ENCODE measurements at regions not wholly inside any gene's neighbourhood (a gene's known extent, or its start where the extent isn't known, plus 50 kb on each side); places are given as distances from the start of the nearest gene placed in this dataset.

DNA sequence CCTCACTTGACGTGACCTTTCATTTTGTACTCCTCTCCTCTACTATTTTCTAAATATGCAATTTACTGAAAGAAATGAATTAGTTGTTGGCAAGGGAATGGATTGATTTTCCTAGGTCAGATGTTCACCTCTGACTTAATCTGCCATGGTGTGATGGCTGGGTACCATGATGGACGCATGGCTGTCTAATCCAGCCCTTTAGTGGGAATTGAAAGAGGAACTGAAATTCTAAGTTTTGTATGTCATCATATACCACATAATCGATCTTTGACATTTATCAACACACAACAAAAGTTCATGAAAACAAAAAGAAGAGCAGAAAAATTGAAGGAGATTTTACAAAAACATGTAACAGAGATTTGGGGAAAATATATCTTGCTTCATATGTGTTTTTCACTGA is 331.3 kb upstream of the SNX7 start:
- Histone ChIP-seq H2BK120ac (ENCODE audit: insufficient read depth, low read length, poor library complexity) (no peak overlapping the region), H3K14ac (ENCODE audit: low read length) (no peak overlapping the region), H3K27me3 (ENCODE audit: insufficient read depth, low read length) (no peaks in the 10 kb centered on the region), H3K4me1 (ENCODE audit: control insufficient read depth in 1 of 2, insufficient read depth in 2 of 2, low read length in 2 of 2) (no peaks in the 10 kb centered on the region), H4K12ac (ENCODE audit: low read depth, low read length) (no peak overlapping the region), H3K36me3 (ENCODE audit: control insufficient read depth in 1 of 2, insufficient read depth in 2 of 2, low read length in 2 of 2) (no peaks in the 10 kb centered on the region), H2BK12ac (ENCODE audit: low read length) (no peak overlapping the region), H3K18ac (ENCODE audit: low read length) (no peak overlapping the region), H3K4me2 (ENCODE audit: low read length) (no peak overlapping the region), H2AK5ac (ENCODE audit: low read length) (no peak overlapping the region), H3K4me3 (ENCODE audit: low read depth, low read length) (no peak overlapping the region), H3K9me3 (ENCODE audit: insufficient read depth, low read depth, low read length) (no peaks in the 10 kb centered on the region), H3K23ac (ENCODE audit: low read length) (no peak overlapping the region), H3K27ac (ENCODE audit: low read depth, low read length) (no peak overlapping the region), H4K8ac (ENCODE audit: low read depth, low read length) (no peak overlapping the region), H2AFZ (ENCODE audit: insufficient read depth, low read length, poor library complexity) (no peak overlapping the region), H3K79me2 (ENCODE audit: control insufficient read depth, insufficient read depth, low read length, poor library complexity) (no peaks in the 10 kb centered on the region), H3K79me1 (ENCODE audit: low read length) (no peaks in the 10 kb centered on the region), H3K4ac (ENCODE audit: low read depth, low read length) (no peak overlapping the region), H3K9ac (ENCODE audit: low read length) (no peak overlapping the region), H2BK5ac (ENCODE audit: low read depth, low read length, poor library complexity) (no peak overlapping the region), H4K91ac (ENCODE audit: low read depth, low read length) (no peak overlapping the region)
- DNase-seq = no peak
- WGBS (ENCODE audit: extremely low coverage, insufficient coverage, insufficient read length) = no CpG with 5 or more reads among the region's 3 CpGs

DNA sequence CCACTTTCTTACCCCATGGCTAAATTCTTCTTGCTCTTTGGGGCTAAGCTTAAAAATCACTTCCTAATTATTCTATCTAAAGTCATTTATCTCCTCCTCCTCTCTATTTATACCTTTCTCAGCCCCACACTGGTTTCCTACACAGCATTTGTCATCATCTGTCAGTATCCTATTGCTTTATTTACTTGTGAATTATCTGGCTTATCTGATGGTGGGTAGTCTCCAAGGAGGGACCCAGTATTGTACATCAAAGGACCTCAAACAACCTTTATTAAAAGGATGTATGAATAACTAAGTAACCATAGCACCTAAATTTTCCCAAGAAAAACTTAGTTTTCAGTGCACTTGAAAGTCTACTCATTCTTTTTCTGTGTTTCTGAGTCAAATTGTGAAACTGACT is 332.7 kb upstream of the SNX7 start:
- no peaks in the 10 kb centered on the region for H3K79me2 ChIP-seq (ENCODE audit: control insufficient read depth, insufficient read depth, low read length, poor library complexity)

DNA sequence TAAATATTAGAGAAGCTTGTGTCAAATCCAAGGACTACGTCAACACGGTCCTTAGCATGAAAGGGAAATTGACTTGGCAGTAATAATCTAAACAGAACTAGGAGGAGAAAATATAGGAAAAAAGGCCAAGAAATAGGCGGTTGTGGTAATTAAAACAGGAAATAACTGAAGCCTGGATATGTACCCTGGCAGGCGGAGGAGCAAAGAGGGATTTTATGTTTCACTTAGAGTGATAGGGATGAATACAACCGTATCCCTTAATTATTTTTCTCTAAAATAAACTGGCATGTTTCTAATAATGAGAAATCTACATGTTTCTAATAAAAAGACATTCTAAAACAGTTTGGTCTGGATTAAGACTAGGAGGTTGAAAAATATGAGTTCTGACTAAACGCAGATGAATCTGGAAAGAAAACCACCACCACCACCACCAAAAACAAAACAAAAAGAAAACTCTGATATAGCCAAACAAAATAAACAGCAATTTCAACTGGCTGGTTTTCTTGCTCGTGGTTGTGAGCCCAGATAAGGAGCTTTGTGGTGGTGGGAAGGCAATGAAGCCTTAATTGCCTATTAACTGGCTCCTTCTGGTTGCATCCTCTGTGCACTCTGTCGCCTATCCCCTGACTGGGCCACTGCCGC is 334.2 kb upstream of the SNX7 start:
- Histone ChIP-seq H3K79me1 (ENCODE audit: low read length) (peaks cover 2% of the 10 kb centered on the region), H4K12ac (ENCODE audit: low read depth, low read length) (no peak overlapping the region), H3K18ac (ENCODE audit: low read length) (no peak overlapping the region), H3K4ac (ENCODE audit: low read depth, low read length) (no peak overlapping the region), H2AK5ac (ENCODE audit: low read length) (no peak overlapping the region), H3K27ac (ENCODE audit: low read depth, low read length) (no peak overlapping the region), H3K4me1 (ENCODE audit: control insufficient read depth in 1 of 2, insufficient read depth in 2 of 2, low read length in 2 of 2) (peaks cover 3 to 6% of the 10 kb centered on the region in 2 experiments), H3K14ac (ENCODE audit: low read length) (no peak overlapping the region), H4K8ac (ENCODE audit: low read depth, low read length) (no peak overlapping the region), H3K23ac (ENCODE audit: low read length) (no peak overlapping the region), H3K9ac (ENCODE audit: low read length) (no peak overlapping the region), H3K27me3 (ENCODE audit: insufficient read depth, low read length) (no peaks in the 10 kb centered on the region), H3K9me3 (ENCODE audit: insufficient read depth, low read depth, low read length) (no peaks in the 10 kb centered on the region), H3K79me2 (ENCODE audit: control insufficient read depth, insufficient read depth, low read length, poor library complexity) (no peaks in the 10 kb centered on the region), H2BK5ac (ENCODE audit: low read depth, low read length, poor library complexity) (no peak overlapping the region), H2BK12ac (ENCODE audit: low read length) (no peak overlapping the region), H4K91ac (ENCODE audit: low read depth, low read length) (no peak overlapping the region), H2BK120ac (ENCODE audit: insufficient read depth, low read length, poor library complexity) (no peak overlapping the region), H3K36me3 (ENCODE audit: control insufficient read depth in 1 of 2, insufficient read depth in 2 of 2, low read length in 2 of 2) (no peaks in the 10 kb centered on the region), H3K4me2 (ENCODE audit: low read length) (no peak overlapping the region), H3K4me3 (ENCODE audit: low read depth, low read length) (no peak overlapping the region), H2AFZ (ENCODE audit: insufficient read depth, low read length, poor library complexity) (no peak overlapping the region)
- DNase-seq = no peak
- WGBS (ENCODE audit: extremely low coverage, insufficient coverage, insufficient read length) = no CpG with 5 or more reads among the region's 9 CpGs

More for the DNA sequence above, 332.7 kb upstream of the SNX7 start:
- DNase-seq = no peak
- H3K27me3 ChIP-seq (ENCODE audit: insufficient read depth, low read length) = no peaks in the 10 kb centered on the region
- H3K4ac ChIP-seq (ENCODE audit: low read depth, low read length) = no peak overlapping the region
- no peak overlapping the region for H2AFZ ChIP-seq (ENCODE audit: insufficient read depth, low read length, poor library complexity)
- H3K14ac ChIP-seq (ENCODE audit: low read length) = no peak overlapping the region
- H3K4me3 ChIP-seq (ENCODE audit: low read depth, low read length) = no peak overlapping the region
- H3K36me3 ChIP-seq (ENCODE audit: control insufficient read depth in 1 of 2, insufficient read depth in 2 of 2, low read length in 2 of 2) = no peaks in the 10 kb centered on the region
- no peak overlapping the region for H2BK12ac ChIP-seq (ENCODE audit: low read length)
- no peak overlapping the region for H3K4me2 ChIP-seq (ENCODE audit: low read length)
- no peak overlapping the region for H4K8ac ChIP-seq (ENCODE audit: low read depth, low read length)
- H2BK5ac ChIP-seq (ENCODE audit: low read depth, low read length, poor library complexity) = no peak overlapping the region
- no peaks in the 10 kb centered on the region for H3K79me1 ChIP-seq (ENCODE audit: low read length)
- H4K91ac ChIP-seq (ENCODE audit: low read depth, low read length) = no peak overlapping the region
- H3K9ac ChIP-seq (ENCODE audit: low read length) = no peak overlapping the region
- no peak overlapping the region for H2BK120ac ChIP-seq (ENCODE audit: insufficient read depth, low read length, poor library complexity)
- no peak overlapping the region for H3K23ac ChIP-seq (ENCODE audit: low read length)
- H3K27ac ChIP-seq (ENCODE audit: low read depth, low read length) = no peak overlapping the region
- no peak overlapping the region for H3K18ac ChIP-seq (ENCODE audit: low read length)
- no peaks in the 10 kb centered on the region for H3K9me3 ChIP-seq (ENCODE audit: insufficient read depth, low read depth, low read length)
- H3K4me1 ChIP-seq (ENCODE audit: control insufficient read depth in 1 of 2, insufficient read depth in 2 of 2, low read length in 2 of 2) = peaks cover 3 to 4% of the 10 kb centered on the region in 2 experiments
- H4K12ac ChIP-seq (ENCODE audit: low read depth, low read length) = no peak overlapping the region
- no peak overlapping the region for H2AK5ac ChIP-seq (ENCODE audit: low read length)

DNA sequence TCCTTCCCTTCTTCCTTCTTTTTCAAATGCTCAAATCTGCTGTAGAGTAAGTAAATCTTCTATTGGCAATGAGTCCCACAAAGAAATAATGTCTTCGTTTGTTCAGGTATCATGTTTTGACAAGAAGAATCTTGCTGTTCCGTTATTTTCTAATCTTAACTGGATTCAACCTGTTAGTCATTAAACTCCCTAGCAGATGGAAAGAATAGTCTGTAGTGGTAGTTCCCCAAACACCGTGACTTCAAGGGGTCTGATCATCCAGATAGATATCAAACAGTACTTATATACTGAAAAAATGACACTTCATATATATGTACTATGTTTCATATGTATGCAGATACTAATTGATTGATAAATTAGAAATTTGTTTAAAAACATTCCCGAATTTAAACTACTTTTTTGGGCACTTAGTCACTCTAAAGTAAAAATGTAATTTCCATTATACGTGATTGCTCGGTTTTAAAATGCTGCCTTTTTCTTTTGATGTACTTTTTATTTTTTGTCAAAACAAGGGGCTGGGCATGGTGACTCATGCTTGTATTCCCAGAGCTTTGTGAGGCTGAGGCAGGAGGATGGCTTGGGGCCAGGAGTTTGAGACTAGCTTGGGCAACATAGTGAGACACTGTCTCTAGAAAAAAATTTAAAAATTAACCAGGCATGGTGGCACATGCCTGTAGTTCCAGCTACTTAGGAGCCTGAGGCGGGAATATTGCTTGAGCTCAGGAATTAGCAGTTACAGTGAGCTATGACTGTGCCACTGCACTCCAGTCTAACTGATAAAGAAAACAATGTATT is 335.7 kb upstream of the SNX7 start:
- H3K27me3 ChIP-seq (ENCODE audit: insufficient read depth, low read length) = no peaks in the 10 kb centered on the region
- H3K4me2 ChIP-seq (ENCODE audit: low read length) = no peak overlapping the region
- peaks cover 3 to 6% of the 10 kb centered on the region in 2 experiments for H3K4me1 ChIP-seq (ENCODE audit: control insufficient read depth in 1 of 2, insufficient read depth in 2 of 2, low read length in 2 of 2)
- no peak overlapping the region for H2AFZ ChIP-seq (ENCODE audit: insufficient read depth, low read length, poor library complexity)
- H2BK12ac ChIP-seq (ENCODE audit: low read length) = no peak overlapping the region
- no peak overlapping the region for H3K18ac ChIP-seq (ENCODE audit: low read length)
- H3K4ac ChIP-seq (ENCODE audit: low read depth, low read length) = no peak overlapping the region
- H3K79me2 ChIP-seq (ENCODE audit: control insufficient read depth, insufficient read depth, low read length, poor library complexity) = no peaks in the 10 kb centered on the region
- no peaks in the 10 kb centered on the region for H3K36me3 ChIP-seq (ENCODE audit: control insufficient read depth in 1 of 2, insufficient read depth in 2 of 2, low read length in 2 of 2)
- DNase-seq = peak; percentile 90 to 94
- no peak overlapping the region for H3K27ac ChIP-seq (ENCODE audit: low read depth, low read length)
- no peak overlapping the region for H2BK5ac ChIP-seq (ENCODE audit: low read depth, low read length, poor library complexity)
- H4K91ac ChIP-seq (ENCODE audit: low read depth, low read length) = no peak overlapping the region
- H3K14ac ChIP-seq (ENCODE audit: low read length) = no peak overlapping the region
- H2BK120ac ChIP-seq (ENCODE audit: insufficient read depth, low read length, poor library complexity) = no peak overlapping the region
- no peak overlapping the region for H3K4me3 ChIP-seq (ENCODE audit: low read depth, low read length)
- no peak overlapping the region for H4K8ac ChIP-seq (ENCODE audit: low read depth, low read length)
- no peak overlapping the region for H3K9ac ChIP-seq (ENCODE audit: low read length)
- no peak overlapping the region for H2AK5ac ChIP-seq (ENCODE audit: low read length)
- WGBS (ENCODE audit: extremely low coverage, insufficient coverage, insufficient read length) = no CpG with 5 or more reads among the region's 7 CpGs
- no peak overlapping the region for H4K12ac ChIP-seq (ENCODE audit: low read depth, low read length)
- H3K9me3 ChIP-seq (ENCODE audit: insufficient read depth, low read depth, low read length) = no peaks in the 10 kb centered on the region
- H3K79me1 ChIP-seq (ENCODE audit: low read length) = peaks cover 2% of the 10 kb centered on the region
- H3K23ac ChIP-seq (ENCODE audit: low read length) = no peak overlapping the region

Data from trophoblast cell (in vitro differentiated cells and primary cell).